DMS 273 treated with DMSO at 0.1 percent for 48 hours (cell line): ENCODE measurements at regions not wholly inside any gene's neighbourhood (a gene's known extent, or its start where the extent isn't known, plus 50 kb on each side); places are given as distances from the start of the nearest gene placed in this dataset.

ENCODE experiments used
- DNase-seq: peaks from one replicate; lab custom pipeline; 2025; lab: John Stamatoyannopoulos, UW

GRCh38 chr2:118665784-118666529 is 181.5 kb downstream of the EN1 start:
- DNase-seq, result no peak

- no peak for DNase-seq
Measured at GRCh38 chr2:118661179-118661578, 186.3 kb downstream of the EN1 start.

GRCh38 chr2:118658596-118659198 is 188.8 kb downstream of the EN1 start:
- no peak for DNase-seq

GRCh38 chr2:118657466-118657865 is 190.0 kb downstream of the EN1 start:
- DNase-seq, result no peak

DNA sequence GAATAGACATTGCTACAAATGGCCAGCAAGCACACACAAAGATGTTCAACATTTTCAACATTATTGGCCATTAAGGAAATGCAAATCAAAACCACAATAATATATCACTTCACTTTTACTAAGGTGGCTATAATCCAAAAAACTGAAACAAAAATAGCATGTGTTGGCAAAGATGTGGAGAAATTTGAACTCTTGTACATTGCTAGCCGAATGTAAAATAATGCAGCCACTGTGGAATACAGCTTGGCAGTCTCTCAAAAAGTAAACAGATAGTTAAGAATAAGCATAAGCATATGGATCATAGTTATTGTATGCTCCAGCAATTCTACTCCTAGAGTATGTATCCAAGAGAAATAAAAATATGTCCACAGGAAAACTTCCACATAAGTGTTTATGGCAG is 192.5 kb downstream of the EN1 start:
- no peak for DNase-seq

DNA sequence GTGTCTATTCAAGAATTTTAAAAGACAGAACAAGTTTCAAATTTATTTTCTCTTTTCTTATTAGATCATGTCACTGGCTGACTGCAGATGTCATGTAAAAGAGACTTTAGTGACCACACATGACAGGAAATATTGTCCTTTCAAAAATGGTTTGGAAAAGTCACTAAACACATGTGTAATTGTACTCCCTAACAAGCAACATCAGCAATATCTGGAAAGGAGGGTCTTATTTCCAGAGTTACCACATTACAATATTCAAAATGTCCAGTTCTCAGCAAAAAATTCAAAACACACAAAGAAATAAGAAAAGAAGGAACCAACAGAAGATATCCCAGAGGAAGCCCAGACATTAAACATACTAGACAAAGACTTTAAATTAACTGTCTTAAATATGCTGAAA is 197.1 kb downstream of the EN1 start:
- no peak for DNase-seq

DNA sequence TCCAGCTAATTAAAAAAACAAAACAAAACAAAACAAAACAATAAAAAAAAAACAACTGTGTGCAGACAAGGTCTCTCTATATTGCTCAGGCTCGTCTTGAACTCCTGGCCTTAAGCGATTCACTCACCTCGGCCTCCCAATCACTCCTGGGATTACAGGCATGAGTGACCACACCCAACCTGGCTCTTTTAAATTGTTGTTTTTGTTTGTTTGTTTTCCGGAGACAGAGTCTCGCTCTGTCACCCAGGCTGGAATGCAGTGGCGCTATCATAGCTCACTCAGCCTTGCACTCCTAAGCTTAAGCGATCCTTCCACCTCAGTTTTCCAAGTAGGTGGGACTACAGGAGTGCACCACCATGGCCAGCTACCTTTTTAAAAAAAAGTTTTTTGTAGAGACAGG is 201.6 kb downstream of the EN1 start:
- no peak for DNase-seq

GRCh38 chr2:118644190-118644589 is 203.3 kb downstream of the EN1 start:
- no peak for DNase-seq

- DNase-seq, result no peak
Measured at GRCh38 chr2:118643294-118643693, 204.2 kb downstream of the EN1 start.

GRCh38 chr2:118642501-118642900 is 204.9 kb downstream of the EN1 start:
- no peak for DNase-seq

GRCh38 chr2:118641711-118642110 is 205.7 kb downstream of the EN1 start:
- DNase-seq, result no peak

DNA sequence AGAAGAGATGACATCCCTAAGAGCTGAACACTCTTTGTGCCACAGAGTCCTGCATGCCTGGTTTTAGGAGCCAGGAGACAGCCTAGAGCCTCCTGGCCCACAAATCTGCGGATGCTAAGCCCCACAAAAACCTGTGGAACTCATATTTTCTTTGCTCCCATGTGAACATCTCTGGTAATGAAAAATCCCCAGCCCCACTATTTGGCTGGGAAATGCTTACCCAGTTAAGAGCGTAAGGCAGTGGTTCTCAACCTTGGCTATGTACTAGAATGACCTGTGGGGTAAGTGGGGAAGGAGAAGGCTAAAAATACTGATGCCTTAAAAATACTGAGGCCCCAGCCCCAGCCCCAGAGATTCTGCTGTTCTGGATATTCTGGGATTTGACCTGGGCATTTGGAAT is 208.1 kb downstream of the EN1 start:
- DNase-seq, result no peak

- DNase-seq, result no peak
Measured at GRCh38 chr2:118638453-118638852, 209.0 kb downstream of the EN1 start.

DNA sequence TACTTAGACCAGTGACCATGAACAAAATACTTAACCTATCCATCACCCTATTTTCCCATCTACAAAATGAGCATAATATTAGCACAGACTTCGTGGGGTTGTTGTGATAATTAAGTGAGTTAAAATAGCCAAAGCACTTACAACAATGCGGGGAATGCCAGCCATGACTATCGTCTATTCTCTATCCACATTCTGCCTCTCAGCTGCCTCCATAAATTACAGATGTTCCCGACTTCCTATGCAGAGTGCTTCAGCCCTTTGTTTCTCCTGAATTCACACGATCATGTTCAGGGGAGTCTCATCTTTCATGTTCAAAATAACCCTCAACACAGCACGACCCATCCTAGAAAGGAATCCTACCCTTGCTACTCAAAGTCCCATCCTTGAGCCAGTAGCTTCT is 211.6 kb downstream of the EN1 start:
- DNase-seq, result no peak

GRCh38 chr2:118634876-118635275 is 212.6 kb downstream of the EN1 start:
- DNase-seq, result no peak

DNA sequence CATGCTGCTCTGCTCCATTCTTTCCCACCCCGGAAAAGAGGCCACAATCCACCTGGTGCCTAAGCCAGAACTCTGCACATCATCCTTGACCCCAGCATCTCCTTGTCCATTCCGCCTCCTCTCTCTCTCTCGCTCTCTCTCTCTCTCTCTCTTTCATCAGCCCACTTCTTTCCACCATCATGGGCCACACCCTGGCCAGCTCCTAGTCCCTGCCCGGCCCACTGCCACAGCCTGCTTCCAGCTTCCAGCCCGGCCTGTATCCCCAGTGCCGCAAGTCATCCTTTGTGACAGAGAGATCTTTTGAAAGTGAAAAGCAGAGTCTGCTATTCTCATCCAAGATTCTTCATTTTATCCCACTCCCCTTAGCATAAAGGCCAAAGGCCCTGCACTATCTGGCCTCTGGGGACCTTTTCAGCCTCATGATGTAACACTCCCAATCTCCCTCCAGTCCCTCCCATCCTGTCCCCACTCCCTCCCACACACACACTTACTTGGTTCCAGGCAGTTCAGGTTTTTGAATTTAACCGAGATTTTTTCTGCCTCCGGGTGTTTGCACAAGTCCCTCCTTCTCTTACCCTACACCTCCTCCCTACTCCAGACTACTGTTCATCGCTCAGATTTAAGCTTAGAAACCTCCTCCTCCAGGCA is 214.0 kb downstream of the EN1 start:
- DNase-seq, result no peak

GRCh38 chr2:118632921-118633320 is 214.5 kb downstream of the EN1 start:
- no peak for DNase-seq

GRCh38 chr2:118627156-118627555 is 220.3 kb downstream of the EN1 start:
- DNase-seq, result no peak

DNA sequence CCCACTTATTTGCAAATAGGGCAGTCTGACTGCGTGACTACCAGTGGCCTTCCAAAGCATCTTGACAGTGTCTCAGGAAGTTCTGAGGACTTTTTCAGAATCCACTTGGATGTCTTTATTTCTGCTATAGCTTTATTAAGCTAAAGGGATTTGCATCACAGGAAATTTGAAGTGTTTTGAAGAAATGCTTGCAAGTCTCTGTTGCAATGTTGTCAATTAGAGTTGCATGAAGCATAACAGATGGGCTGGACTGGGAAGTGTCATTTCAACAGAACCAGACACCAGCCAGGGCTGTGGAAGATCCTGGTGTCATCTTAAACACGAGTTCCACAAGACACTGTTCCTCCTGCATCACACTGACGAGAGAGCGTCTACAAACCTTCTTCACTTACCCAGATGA is 224.5 kb downstream of the EN1 start:
- no peak for DNase-seq

DNA sequence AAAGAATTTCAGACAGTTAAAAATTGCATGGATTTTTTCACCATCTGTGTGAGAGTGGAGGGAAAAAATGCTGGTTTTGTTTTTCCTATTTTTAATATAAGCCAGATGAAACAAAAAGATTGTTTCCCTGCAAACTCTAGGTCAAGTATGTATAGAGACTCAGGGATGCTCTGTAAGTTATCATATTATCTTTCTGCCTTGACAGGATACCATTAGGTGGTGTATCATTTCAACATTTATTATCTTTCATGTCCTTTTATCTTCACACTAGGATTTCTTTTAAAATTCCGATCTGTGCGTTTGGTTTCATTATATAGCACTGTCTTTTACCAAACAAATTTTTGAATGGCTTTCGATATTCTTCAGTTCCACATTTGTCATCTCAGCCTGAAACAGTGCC is 225.3 kb downstream of the EN1 start:
- no peak for DNase-seq

GRCh38 chr2:118618279-118618678 is 229.2 kb downstream of the EN1 start:
- DNase-seq, result no peak

DNA sequence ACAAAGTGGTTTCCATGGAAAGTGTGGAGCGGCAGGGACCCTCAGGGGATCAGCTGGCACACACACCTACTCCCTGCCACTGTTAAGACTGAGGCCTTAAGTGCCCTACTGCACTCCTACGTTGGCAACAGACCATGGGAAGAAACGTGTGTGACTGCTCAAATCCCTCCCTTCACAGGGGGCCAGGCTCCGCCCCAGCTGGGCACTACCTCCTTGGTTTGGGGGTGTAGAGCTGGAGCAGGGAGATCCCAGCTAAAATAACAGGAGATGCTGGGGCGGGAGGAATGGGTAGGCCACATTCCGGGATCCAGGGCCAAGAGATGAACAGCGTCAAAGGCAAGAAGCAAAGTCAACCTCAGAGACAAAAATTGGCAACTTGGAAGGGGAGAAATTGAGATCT is 231.0 kb downstream of the EN1 start:
- no peak for DNase-seq

DNA sequence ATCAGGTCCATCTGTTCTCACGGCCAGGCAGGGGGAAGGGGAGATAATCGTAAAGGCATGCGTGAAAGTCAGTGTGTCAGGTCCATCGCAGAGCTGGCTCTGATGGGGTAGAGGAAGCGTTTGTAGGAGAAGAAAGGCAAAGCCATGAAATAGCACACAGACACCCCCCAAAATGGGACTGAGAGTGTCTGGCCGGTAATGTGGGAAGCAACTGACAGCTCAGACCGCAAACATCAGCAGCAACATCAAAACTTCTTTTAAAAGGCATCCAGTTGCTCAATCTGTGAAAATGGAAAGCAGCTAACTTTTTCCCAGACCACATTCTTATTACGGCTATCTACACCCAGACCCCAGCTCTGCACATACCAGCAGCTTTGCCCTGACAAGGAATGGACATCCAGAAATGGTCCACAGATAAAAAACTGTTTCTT is 232.6 kb downstream of the EN1 start:
- DNase-seq, result no peak

- DNase-seq, result no peak
Measured at GRCh38 chr2:118613737-118614136, 233.7 kb downstream of the EN1 start.
